ENCODE measurements at regions not wholly inside any gene's neighbourhood (a gene's known extent, or its start where the extent isn't known, plus 50 kb on each side); places are given as distances from the start of the nearest gene placed in this dataset.

- TF ChIP-seq CTCF (IDR thresholded peaks at IDR 0.05; ENCODE audit: insufficient read depth, low read depth, low read length) (no peak), EZH2 (IDR thresholded peaks at IDR 0.05; ENCODE audit: insufficient read depth, low read length) (no peak)
These were observed 71.1 kb upstream of the ABLIM1 start for GRCh38 chr10:114729103-114729659.

Measured in astrocyte (in vitro differentiated cells and primary cell).